HCT116 (cell line): ENCODE measurements at regions not wholly inside any gene's neighbourhood (a gene's known extent, or its start where the extent isn't known, plus 50 kb on each side); places are given as distances from the start of the nearest gene placed in this dataset.

Experiments used
- ATAC-seq: fragments of 200-7000 bp; cut with Tn5 transposase; 2 replicates; pipeline ENCODE4 v1.9.1; 2020; ENCODE audit warnings: mild to moderate bottlenecking, moderate library complexity
- BruUV-seq: library from RNA; stranded (reverse); fragments of 400-500 nt; replicated peaks from 2 replicates; lab custom pipeline; 2021; lab: Mats Ljungman, UMichigan
- CTCF ChIA-PET: fragments of 300-600 bp; sonication (Branson Sonifier 250); formaldehyde crosslinking; loops from one replicate; lab custom pipeline; 2021; ENCODE audit warnings: antibody characterized with exemption; lab: Charles Lee
- POLR2A ChIA-PET: fragments of 300-600, 350-600 bp; sonication (Branson Sonifier 250); formaldehyde crosslinking; loops from one replicate; lab custom pipeline; 2021; ENCODE audit warnings: antibody characterized with exemption; lab: Charles Lee
- RAD21 ChIA-PET, 2 experiments: fragments of 300-600 bp; sonication (Branson Sonifier 250); formaldehyde crosslinking; loops; one replicate each; lab custom pipeline; 2023; ENCODE audit warnings: low total read pairs in 2 of 2; ENCODE audit not compliant: uncharacterized antibody in 2 of 2, unreplicated experiment in 2 of 2, low non-redundant PET in 1 of 2; lab: Charles Lee
- DNase-seq: peaks from one replicate; pipeline ENCODE4 v3.0.0-alpha.2; 2010; ENCODE audit warnings: low read depth, low spot score
- H2AFZ ChIP-seq: fragments of 200-600 bp; shearing (Covaris generic), sonication (generic); 2 replicates; pipeline ENCODE4 v1.6.1; 2017; ENCODE audit warnings: low read depth, mixed run types, mixed read lengths, antibody characterized with exemption, low read length; ENCODE audit not compliant: poor library complexity, severe bottlenecking
- H3K27ac ChIP-seq: 2 replicates; pipeline ENCODE4 v1.5.1; 2012; ENCODE audit warnings: low read depth, low read length
- H3K27me3 ChIP-seq: fragments of 200-600 bp; sonication (generic); 2 replicates; pipeline ENCODE4 v1.6.1; 2016; ENCODE audit warnings: mixed run types, low read length, mixed read lengths; ENCODE audit not compliant: insufficient read depth
- H3K36me3 ChIP-seq, 2 experiments: fragments of 200-500 bp in 1 of 2; fragments of 200-600 bp in 1 of 2; sonication (Bioruptor generic) in 1 of 2; sonication (generic) in 1 of 2; 2 replicates each; pipeline versions ENCODE4 v1.5.1 to v1.6.1; 2014 to 2016; ENCODE audit warnings: low read length in 2 of 2, inconsistent platforms in 1 of 2, mixed read lengths in 1 of 2, mixed run types in 1 of 2; ENCODE audit not compliant: insufficient read depth in 2 of 2, control insufficient read depth in 1 of 2
- H3K4me1 ChIP-seq, 2 experiments: fragments of 200-600 bp in 1 of 2; sonication (generic) in 1 of 2; 2 replicates each; pipeline versions ENCODE4 v1.5.1 to v1.6.1; 2012 to 2017; ENCODE audit warnings: low read length in 2 of 2, inconsistent platforms in 1 of 2, mild to moderate bottlenecking in 1 of 2, mixed read lengths in 1 of 2, mixed run types in 1 of 2, moderate library complexity in 1 of 2; ENCODE audit not compliant: insufficient read depth in 2 of 2, control insufficient read depth in 1 of 2
- H3K4me2 ChIP-seq: fragments of 200-600 bp; sonication (generic); 2 replicates; pipeline ENCODE4 v1.6.1; 2017; ENCODE audit warnings: mixed run types, low read length, mixed read lengths
- H3K4me3 ChIP-seq, 2 experiments: fragments of 200-600 bp in 1 of 2; sonication (generic) in 1 of 2; replicated peaks in 1 of 2; 2 replicates each; pipeline ENCODE4 v1.5.1; 2011 to 2016; ENCODE audit warnings: low read length in 2 of 2, control low read depth in 1 of 2, low read depth in 1 of 2, mild to moderate bottlenecking in 1 of 2, mixed read lengths in 1 of 2, mixed run types in 1 of 2
- H3K79me2 ChIP-seq: fragments of 200-600 bp; sonication (generic); 2 replicates; pipeline ENCODE4 v1.6.1; 2017; ENCODE audit warnings: mild to moderate bottlenecking, mixed run types, low read length, moderate library complexity, mixed read lengths; ENCODE audit not compliant: insufficient read depth
- H3K9ac ChIP-seq: fragments of 200-600 bp; sonication (generic); 2 replicates; pipeline ENCODE4 v1.6.1; 2016; ENCODE audit warnings: low read length, mixed read lengths
- H3K9me2 ChIP-seq: fragments of 200-600 bp; sonication (generic), shearing (Covaris generic); 2 replicates; pipeline ENCODE4 v1.6.1; 2017; ENCODE audit warnings: mixed run types, mild to moderate bottlenecking, moderate library complexity; ENCODE audit not compliant: insufficient read depth
- H3K9me3 ChIP-seq, 2 experiments: fragments of 200-500 bp in 1 of 2; fragments of 200-600 bp in 1 of 2; sonication (Bioruptor generic) in 1 of 2; sonication (generic) in 1 of 2; 2 replicates each; pipeline ENCODE4 v1.6.1; 2014 to 2017; ENCODE audit warnings: low read length in 2 of 2, mixed read lengths in 2 of 2, inconsistent platforms in 1 of 2, low read depth in 1 of 2, mild to moderate bottlenecking in 1 of 2, mixed run types in 1 of 2, moderate library complexity in 1 of 2; ENCODE audit not compliant: control insufficient read depth in 1 of 2, insufficient read depth in 1 of 2
- H4K20me1 ChIP-seq: fragments of 200-600 bp; sonication (generic), shearing (Covaris generic); 2 replicates; pipeline ENCODE4 v1.6.1; 2017; ENCODE audit warnings: mixed run types, mild to moderate bottlenecking, moderate library complexity; ENCODE audit not compliant: insufficient read depth
- CBX3 ChIP-seq: IDR thresholded peaks from 2 replicates; pipeline ENCODE4 v1.6.1; 2012; ENCODE audit warnings: low read depth
- CEBPB ChIP-seq: IDR thresholded peaks from 2 replicates; pipeline ENCODE4 v1.6.1; 2012; ENCODE audit warnings: low read depth
- EZH2phosphoT487 ChIP-seq: fragments of 200-600 bp; IDR thresholded peaks from 2 replicates; pipeline ENCODE4 v1.6.1; 2018; ENCODE audit warnings: antibody characterized with exemption, borderline replicate concordance
- FOSL1 ChIP-seq: IDR thresholded peaks from 2 replicates; pipeline ENCODE4 v1.6.1; 2012; ENCODE audit warnings: low read depth
- JUND ChIP-seq: IDR thresholded peaks from 2 replicates; pipeline ENCODE4 v1.6.1; 2012
- POLR2A ChIP-seq: IDR thresholded peaks from 2 replicates; pipeline ENCODE4 v1.7.0; 2011; ENCODE audit warnings: borderline replicate concordance; ENCODE audit not compliant: insufficient read depth, insufficient read length; ENCODE audit errors: extremely low read depth
- POLR2AphosphoS5 ChIP-seq: IDR thresholded peaks from 2 replicates; pipeline ENCODE4 v1.6.1; 2011; ENCODE audit warnings: mild to moderate bottlenecking, low read depth, low read length, moderate library complexity
- SRF ChIP-seq: IDR thresholded peaks from 2 replicates; pipeline ENCODE4 v1.6.1; 2012; ENCODE audit warnings: low read depth
- ZNF274 ChIP-seq: fragments of 200-500 bp; sonication (Bioruptor generic); IDR thresholded peaks from 2 replicates; pipeline ENCODE4 v1.6.1; 2014; ENCODE audit warnings: mild to moderate bottlenecking, low read depth, low read length, inconsistent platforms
- intact Hi-C: fragments of 100-400 bp; cut with micrococcal nuclease; formaldehyde crosslinking; loops from 2 replicates; pipeline ENCODE4 v1.10.0; 2022
- TF ChIP-seq, protein P1 (sequence below): IDR thresholded peaks from 2 replicates; pipeline ENCODE4 v1.6.1; 2012
- TF ChIP-seq, protein P2 (sequence below), 3 experiments: fragments of 200-600 bp in 1 of 3; sonication (generic) in 1 of 3; IDR thresholded peaks in 2 of 3; conservative IDR thresholded peaks in 1 of 3; 2 replicates each; pipeline ENCODE4 v1.5.1; 2012 to 2017; ENCODE audit warnings: low read depth in 2 of 3, low read length in 2 of 3, antibody characterized with exemption in 1 of 3, borderline replicate concordance in 1 of 3, control low read depth in 1 of 3, mild to moderate bottlenecking in 1 of 3, mixed read lengths in 1 of 3, mixed run types in 1 of 3, moderate library complexity in 1 of 3; ENCODE audit not compliant: insufficient read depth in 1 of 3

DNA sequence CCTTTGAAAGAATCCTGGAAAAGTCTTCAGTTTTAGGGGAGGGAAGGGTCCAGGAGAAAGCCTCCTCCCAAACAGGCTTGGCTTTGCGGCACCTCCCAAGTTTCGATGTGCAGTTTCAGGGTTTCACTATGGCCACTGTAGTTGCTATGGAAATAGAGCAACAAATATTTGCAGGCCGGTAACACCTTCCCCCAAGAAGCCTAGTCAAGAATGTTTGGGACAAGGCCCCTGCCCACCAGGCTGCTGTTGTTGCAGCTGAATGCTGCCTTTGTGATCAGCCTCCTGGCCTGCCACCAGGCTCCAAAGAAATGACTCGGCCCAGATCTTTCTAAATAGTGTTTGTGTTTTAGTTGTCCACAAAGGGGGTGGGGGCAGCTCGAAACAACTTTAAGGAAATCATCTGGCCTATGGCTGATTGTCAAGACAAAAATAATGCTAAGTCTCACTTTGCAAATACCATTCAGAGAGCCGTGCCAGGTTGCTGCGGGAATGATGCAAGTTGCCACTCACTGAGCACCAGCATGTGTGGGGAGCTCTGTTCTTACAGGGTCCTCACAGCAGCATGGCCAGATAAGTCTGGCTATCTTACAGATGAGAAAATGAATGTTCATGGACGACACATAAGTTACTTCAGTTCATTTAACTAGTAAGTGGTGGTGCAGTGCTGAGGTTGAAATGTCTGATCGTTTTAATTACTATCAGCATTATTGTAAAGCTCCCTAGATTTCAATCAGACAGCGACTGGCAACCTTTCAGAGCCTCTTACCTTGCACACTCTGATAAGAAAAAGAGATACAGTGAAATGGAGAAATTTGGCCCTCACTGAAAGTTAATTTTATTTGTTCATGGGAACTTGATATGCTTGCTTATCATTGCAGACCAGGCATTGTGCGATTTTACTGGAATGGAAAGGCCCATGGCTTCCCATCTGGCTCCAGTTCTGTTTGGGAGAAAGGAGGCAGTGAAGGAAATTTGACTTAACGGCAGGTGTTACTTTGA, 91.2 kb upstream of the JUN start:
- H3K4me2 ChIP-seq, result no peak overlapping the region
- ChIA-PET POLR2A (no interaction called here), RAD21 (no interaction called here), CTCF (no interaction called here)
- no peak overlapping the region for H2AFZ ChIP-seq
- no peaks in the 10 kb centered on the region for H3K27me3 ChIP-seq
- H3K27ac ChIP-seq, result no peak overlapping the region
- H3K36me3 ChIP-seq, result no peaks in the 10 kb centered on the region
- DNase-seq (no peak), ATAC-seq (no peak)
- H4K20me1 ChIP-seq, result no peaks in the 10 kb centered on the region
- no TSS peak for BruUV-seq
- no peak overlapping the region for H3K9ac ChIP-seq
- H3K9me3 ChIP-seq, result no peaks in the 10 kb centered on the region
- no peak overlapping the region for H3K4me3 ChIP-seq
- TF ChIP-seq, protein P1, sequence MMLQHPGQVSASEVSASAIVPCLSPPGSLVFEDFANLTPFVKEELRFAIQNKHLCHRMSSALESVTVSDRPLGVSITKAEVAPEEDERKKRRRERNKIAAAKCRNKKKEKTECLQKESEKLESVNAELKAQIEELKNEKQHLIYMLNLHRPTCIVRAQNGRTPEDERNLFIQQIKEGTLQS, result no peak
- TF ChIP-seq FOSL1 (no peak), POLR2A (no peak), EZH2phosphoT487 (no peak), CEBPB (no peak), JUND (no peak), POLR2AphosphoS5 (no peak), ZNF274 (no peak), SRF (no peak), CBX3 (no peak)
- TF ChIP-seq, protein P2, sequence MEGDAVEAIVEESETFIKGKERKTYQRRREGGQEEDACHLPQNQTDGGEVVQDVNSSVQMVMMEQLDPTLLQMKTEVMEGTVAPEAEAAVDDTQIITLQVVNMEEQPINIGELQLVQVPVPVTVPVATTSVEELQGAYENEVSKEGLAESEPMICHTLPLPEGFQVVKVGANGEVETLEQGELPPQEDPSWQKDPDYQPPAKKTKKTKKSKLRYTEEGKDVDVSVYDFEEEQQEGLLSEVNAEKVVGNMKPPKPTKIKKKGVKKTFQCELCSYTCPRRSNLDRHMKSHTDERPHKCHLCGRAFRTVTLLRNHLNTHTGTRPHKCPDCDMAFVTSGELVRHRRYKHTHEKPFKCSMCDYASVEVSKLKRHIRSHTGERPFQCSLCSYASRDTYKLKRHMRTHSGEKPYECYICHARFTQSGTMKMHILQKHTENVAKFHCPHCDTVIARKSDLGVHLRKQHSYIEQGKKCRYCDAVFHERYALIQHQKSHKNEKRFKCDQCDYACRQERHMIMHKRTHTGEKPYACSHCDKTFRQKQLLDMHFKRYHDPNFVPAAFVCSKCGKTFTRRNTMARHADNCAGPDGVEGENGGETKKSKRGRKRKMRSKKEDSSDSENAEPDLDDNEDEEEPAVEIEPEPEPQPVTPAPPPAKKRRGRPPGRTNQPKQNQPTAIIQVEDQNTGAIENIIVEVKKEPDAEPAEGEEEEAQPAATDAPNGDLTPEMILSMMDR (IDR thresholded peaks at IDR 0.05 in 2 of 3, conservative IDR thresholded peaks at IDR 0.05 in 1 of 3; ENCODE audit: borderline replicate concordance in 1 of 3, insufficient read depth in 1 of 3, low read depth in 2 of 3, low read length in 2 of 3), result no peak
- intact Hi-C loops, result no loop called here
- no peaks in the 10 kb centered on the region for H3K4me1 ChIP-seq
- no peaks in the 10 kb centered on the region for H3K79me2 ChIP-seq
- no peaks in the 10 kb centered on the region for H3K9me2 ChIP-seq
